Activated CD4-positive, alpha-beta T cell treated with anti-CD3 and anti-CD28 coated beads, Interleukin-2, amount 50 U/mL, for 24 hours (primary cell): ENCODE measurements at regions not wholly inside any gene's neighbourhood (a gene's known extent, or its start where the extent isn't known, plus 50 kb on each side); places are given as distances from the start of the nearest gene placed in this dataset.
"Not testable (repeated sequence)": the region's sequence is repeated elsewhere in the genome, so short reads cannot be mapped to it uniquely, and the experiment has no call there.

Experiments used
- DNase-seq, 2 donors: peaks; one replicate each; pipeline ENCODE4 v3.0.0-alpha.2; 2020; ENCODE audit warnings: low read depth in 1 of 2, low spot score in 1 of 2

- no peak for DNase-seq
These were observed 156.1 kb downstream of the ZNF664 start for GRCh38 chr12:124129132-124129531.

GRCh38 chr12:124130691-124131591, 157.9 kb downstream of the ZNF664 start:
- no peak for DNase-seq

GRCh38 chr12:124131659-124132058, 158.6 kb downstream of the ZNF664 start:
- no peak for DNase-seq

- DNase-seq, result no peak
These were observed 159.5 kb downstream of the ZNF664 start for GRCh38 chr12:124132530-124132929.

- DNase-seq, result no peak
These were observed 158.1 kb upstream of the RFLNA start for GRCh38 chr12:124136796-124137195.

- no peak for DNase-seq
These were observed 153.9 kb upstream of the RFLNA start for GRCh38 chr12:124140944-124141486.

GRCh38 chr12:124141611-124142010, 153.3 kb upstream of the RFLNA start:
- not testable (repeated sequence) for DNase-seq

GRCh38 chr12:124142395-124143035, 152.4 kb upstream of the RFLNA start:
- DNase-seq, result no peak

- no peak for DNase-seq
These were observed 151.2 kb upstream of the RFLNA start for GRCh38 chr12:124143726-124144125.

- DNase-seq, result no peak
These were observed 150.2 kb upstream of the RFLNA start for GRCh38 chr12:124144531-124145194.

- DNase-seq, result no peak
These were observed 147.9 kb upstream of the RFLNA start for GRCh38 chr12:124147027-124147426.

- no peak for DNase-seq
These were observed 147.3 kb upstream of the RFLNA start for GRCh38 chr12:124147575-124147974.

- no peak for DNase-seq
These were observed 146.2 kb upstream of the RFLNA start for GRCh38 chr12:124148481-124149273.

- DNase-seq, result no peak
These were observed 145.6 kb upstream of the RFLNA start for GRCh38 chr12:124149287-124149686.

- no peak for DNase-seq
These were observed 144.7 kb upstream of the RFLNA start for GRCh38 chr12:124150168-124150567.

GRCh38 chr12:124151583-124151982, 143.3 kb upstream of the RFLNA start:
- DNase-seq, result no peak

- no peak for DNase-seq
These were observed 142.2 kb upstream of the RFLNA start for GRCh38 chr12:124152731-124153130.

GRCh38 chr12:124153392-124153791, 141.5 kb upstream of the RFLNA start:
- no peak for DNase-seq

GRCh38 chr12:124157406-124157805, 137.5 kb upstream of the RFLNA start:
- no peak for DNase-seq

GRCh38 chr12:124159655-124160054, 135.2 kb upstream of the RFLNA start:
- no peak for DNase-seq
